ENCODE measurements at regions not wholly inside any gene's neighbourhood (a gene's known extent, or its start where the extent isn't known, plus 50 kb on each side); places are given as distances from the start of the nearest gene placed in this dataset.
A peak's percentile ranks its signal among the peaks of the same experiment; 100 is the strongest.

DNA sequence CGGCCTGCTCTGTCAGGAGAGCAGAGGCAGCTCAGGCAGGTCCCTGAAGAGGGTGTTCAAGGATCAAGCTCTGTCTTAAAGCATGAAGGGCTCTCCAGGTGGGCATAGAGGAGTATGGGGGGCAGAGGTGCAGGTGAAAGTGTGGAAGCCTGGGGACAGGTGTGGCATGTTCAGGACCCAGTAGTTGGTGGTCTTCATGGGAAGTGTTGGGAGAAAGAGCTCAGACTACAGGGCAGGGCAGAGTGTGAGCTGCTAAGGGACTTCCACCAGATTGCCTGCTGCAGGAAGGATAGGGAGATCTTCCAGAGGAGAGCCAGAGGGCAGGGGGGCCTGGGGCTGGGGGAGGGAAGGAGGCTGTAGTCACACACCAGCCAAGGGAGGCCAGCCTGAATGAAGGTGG, 156.5 kb upstream of the GDF10 start:
- no peak for DNase-seq

DNA sequence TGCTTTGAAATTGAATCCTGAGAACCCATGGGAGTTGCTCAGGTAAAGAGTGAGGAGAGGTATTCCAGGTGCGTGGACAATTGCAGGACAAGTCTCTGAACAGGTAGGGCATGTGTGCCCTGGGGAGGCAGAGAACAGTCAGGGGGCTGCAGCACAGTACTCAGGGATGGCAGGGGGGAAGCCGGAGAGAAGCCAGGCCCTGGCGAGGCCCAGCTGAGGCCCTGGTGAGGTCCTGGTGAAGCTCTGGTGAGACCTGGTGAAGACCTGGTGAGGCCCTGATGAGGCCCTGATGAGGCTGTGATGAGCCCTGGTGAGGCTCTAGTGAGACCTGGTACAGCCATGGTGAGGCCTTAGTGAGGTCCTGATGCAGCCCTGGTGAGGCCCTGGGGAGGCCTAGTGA, 155.5 kb upstream of the GDF10 start:
- no peak for DNase-seq

GRCh38 chr10:47145290-47145934, 154.6 kb upstream of the GDF10 start:
- no peak for DNase-seq

DNA sequence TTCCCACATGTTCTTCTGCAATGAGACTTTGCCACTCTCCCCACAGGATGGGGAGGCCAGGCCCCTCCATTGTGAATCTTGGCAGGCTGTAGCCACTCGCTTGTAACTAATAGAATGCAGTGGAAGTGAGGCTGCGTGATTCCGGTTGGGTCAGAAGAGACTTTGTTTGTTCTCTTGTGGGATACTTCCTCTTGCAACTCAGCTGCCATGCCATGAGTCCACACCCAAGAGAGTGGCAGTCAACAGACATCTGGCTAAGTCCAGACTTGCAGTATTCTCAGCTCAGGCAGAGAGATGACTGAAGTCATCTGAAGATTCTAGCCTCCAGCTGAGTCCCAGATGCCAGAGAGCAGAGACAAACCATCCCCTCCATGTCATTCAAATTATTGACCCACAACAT, 153.4 kb upstream of the GDF10 start:
- no peak for DNase-seq

GRCh38 chr10:47147186-47147585, 152.8 kb upstream of the GDF10 start:
- no peak for DNase-seq

DNA sequence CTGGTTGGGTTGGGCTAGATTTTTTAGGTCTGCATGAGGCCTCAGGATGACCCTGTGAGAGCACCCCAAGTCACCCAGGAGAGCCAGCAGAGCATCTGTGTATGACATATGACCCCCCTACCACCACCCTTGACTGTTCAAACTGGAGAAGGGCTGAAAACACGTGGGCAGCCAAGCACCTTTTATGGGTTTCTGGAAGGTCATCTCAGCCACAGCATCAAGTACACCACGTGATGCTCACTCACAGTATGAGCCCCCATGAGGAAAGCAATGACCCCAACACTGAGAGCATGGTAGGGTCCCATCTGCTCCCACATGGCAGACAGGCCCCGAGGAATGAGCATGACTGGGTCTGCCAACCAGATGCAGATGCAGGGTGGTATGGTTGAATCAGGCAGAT, 149.4 kb upstream of the GDF10 start:
- no peak for DNase-seq

GRCh38 chr10:47151920-47152319, 148.1 kb upstream of the GDF10 start:
- DNase-seq, result peak in 1 of 3 donors; percentile 69

GRCh38 chr10:47152861-47153349, 147.1 kb upstream of the GDF10 start:
- no peak for DNase-seq

GRCh38 chr10:47154762-47155161, 145.2 kb upstream of the GDF10 start:
- DNase-seq, result no peak

DNA sequence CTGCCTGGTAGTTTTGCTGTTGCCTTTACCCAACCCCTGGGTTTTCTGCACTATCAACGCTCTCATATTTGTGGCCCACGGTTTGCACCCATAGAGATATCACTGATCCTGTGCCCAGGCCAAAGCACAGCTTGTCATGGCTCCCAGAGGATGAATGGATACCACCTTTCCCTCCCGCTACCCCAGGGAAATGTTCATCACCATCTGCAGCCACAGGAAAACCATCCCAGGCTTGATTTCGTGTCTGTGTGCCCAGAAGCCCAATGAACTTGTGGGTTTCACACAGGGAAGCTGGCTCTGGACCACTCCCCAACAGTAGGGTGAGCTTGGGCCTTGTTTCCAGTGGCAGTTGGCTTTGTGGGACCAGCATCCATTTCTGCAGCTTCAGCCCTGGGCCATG, 143.1 kb upstream of the GDF10 start:
- no peak for DNase-seq

GRCh38 chr10:47158116-47159071, 141.6 kb upstream of the GDF10 start:
- no peak for DNase-seq

DNA sequence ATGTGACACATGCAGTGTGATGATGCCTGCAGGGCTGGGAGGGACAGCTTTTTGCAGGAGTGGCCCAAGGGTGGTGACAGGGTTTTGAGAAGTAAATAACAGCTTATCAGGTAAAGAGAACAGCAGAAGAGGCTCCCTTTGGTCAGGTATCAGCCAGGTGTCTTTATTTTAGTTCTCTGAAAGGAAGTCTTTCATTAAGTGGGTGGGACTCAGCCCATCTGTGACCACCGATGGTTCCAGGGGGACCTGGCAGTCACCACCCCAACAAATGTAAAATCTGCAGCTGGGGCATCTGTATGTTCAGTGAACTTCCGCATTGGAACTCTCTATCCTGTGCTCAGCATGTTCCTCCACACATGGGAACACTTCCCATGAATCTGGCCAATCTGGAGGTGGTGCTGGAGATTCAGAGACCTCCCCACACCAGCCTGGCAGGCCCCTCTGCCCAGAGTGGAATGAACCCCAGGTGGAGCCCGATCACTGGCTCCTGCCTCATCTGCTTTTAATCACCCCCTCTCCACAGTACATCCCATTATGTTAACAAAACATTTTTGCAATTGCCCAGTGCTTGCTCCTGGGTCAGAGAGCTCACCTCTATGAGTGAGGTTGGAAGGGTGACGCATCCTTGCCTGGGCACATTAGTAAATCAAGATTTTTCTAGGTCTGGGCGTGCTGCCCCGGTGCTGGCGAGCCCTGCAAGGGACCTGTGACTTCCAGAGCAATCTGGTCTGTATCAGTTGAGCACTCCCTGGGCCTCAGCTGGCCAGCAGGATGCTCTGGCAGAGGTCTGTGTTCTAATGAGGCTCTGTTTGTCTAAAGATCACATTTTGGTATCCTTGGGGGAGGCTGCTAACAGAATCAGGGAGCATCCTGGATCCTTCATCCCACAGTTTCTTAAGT, 140.4 kb upstream of the GDF10 start:
- peak in 1 of 3 donors; percentile 54 for DNase-seq

DNA sequence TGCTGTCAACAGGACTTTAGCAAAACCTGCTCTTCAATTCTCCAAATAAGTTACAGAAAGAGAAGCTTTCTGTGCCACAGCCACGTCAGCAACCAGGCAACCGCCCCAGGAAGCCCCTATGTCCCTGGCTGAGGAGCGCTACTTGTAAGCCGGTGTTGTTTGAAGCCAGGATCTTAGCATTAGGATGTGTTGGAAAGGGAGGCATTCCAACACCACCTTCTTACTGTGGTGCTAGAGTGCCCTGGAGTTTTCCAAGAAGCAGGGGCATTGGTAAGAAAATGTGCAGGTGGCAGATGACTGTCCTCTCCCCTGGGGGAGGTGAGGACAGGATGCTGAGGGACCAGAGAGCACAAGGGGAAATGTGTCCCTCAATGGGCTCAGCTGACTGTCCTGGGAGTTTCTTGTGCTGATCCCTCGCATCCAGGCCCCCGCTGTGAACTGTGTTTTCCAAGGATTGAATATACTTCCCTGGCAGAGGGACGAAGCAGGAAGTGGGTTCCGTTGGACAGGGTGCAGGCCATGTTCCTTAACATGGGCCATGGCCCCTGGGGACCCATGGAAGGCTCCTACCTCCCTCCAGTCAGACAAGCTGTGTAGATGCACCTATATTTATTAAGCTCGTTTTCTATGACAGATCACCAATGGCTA, 139.6 kb upstream of the GDF10 start:
- DNase-seq, result peak in 1 of 3 donors; percentile 47

DNA sequence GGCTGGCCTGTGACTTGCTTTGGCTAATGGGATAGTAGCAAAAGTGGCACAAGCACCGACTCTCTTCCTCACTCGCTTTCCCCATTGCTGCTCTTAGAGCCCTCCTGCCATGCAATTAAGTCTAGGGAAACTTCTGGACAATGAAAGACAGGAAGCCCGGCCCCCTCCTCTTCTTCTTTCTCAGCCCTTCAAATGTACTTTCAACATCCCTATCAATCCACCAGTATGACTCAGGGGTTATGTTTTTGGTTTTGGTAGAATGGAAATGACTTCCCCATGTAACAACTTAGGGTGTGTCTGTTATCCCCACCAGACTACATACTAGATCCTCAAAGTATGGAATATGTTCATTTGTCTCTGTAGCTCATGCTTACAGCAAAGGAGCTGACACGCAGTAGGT, 139.0 kb upstream of the GDF10 start:
- DNase-seq, result no peak

- DNase-seq, result no peak
These were observed 138.5 kb upstream of the GDF10 start for GRCh38 chr10:47161465-47161864.

DNA sequence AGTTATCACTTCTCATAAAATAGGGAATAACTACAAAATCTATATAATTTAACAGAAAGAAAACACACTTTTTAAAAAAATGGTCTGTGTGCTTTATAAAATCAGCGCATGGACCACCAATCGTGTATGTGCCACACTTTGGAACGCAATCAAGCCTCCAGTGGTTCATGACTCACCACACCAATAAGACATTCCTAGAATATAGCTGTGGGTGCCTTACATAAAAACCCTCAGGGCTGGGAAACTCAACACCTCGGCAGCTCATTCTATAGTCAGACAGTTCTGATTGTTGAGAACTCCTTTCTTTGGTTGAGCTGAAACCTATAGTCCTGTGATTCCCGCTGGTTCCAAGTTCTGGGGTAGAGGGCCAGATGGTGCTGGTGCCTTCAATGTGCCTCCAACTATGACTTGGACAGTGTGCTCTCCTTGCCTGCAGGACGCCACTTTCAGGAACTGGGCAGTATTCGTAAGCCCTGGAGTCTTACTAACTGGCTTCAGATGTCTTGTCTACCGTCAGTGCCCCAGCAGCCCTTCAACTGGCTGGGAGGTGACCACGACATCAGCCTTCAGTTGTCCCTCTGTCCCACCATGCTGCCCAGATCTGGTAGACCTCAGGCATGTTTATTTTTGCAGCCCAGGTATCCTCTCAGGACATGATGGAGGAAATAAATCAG, 135.7 kb upstream of the GDF10 start:
- DNase-seq, result peak in 1 of 3 donors; percentile 74

DNA sequence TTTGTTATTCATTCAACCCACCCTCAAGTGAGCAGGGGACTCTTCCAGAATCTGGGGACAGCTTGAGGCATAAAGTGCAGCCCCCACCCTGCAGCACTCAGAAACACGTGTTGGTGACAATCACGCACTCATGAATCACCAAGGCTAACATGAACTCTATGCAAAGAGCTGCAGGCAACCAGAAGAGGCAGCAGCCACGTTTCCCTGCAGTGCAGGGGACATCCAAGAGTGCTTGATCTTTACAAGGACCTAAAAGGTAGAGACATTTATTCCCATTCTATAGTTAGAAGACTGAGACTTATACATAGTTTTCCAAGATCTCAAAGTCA, 135.2 kb upstream of the GDF10 start:
- no peak for DNase-seq

- peak in 1 of 3 donors; percentile 15 for DNase-seq
These were observed 134.8 kb upstream of the GDF10 start for GRCh38 chr10:47165168-47165710.

DNA sequence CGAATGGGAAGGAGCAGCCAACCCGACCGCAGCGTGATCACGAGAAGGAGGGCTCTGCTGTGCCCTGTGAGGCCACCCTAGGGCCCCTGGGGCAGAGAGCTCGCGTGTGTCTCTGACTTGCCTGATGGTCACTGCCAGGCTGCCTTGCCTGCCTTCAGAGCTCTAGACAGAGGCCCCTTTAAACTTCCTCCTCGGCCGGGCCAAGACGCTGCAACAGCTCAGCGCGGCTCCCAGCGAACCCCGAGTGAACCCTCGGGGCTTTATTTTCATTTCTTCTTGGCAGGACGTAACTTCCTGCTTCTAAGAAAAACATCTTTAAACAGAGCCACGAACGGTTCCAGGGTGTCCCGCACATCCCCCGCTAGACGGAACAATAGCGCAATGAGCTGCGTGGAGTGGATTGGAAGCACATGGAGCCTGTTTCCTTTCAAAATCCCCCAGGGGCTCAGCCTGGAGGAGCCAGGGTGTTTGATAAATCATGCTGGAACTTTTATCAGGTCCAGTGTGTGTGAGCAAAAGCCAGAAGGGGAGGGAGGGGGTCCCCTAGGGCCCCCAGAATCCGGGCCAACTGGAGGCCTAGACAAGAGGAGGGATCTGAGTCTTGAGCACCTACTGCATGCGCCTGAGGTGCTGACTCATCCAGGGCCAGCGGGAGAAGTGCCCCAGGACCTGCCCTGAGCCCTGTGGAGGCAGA, 134.1 kb upstream of the GDF10 start:
- peak; percentile 74 to 94 (median 85) for DNase-seq

DNA sequence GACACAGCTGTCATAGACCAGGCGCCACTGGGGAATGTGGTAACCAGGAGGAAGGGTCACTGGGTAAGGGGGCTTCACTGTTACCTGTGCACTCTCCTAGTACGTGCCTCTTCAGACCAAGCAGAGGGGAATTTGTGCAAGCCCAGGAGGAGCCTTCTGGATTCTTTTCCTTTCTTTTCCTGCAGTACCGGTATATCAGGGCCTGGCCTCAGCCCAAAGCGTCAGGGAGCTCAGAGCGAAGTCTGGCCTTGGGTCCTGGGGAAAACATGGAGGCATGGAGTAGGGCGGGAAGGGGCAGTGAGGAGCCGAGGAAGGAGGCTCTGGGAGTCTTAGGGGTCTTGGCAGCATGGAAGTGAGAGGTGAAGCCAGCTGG, 133.6 kb upstream of the GDF10 start:
- peak in 1 of 3 donors; percentile 72 for DNase-seq
